Hepatocyte (in vitro differentiated cells): ENCODE measurements at regions not wholly inside any gene's neighbourhood (a gene's known extent, or its start where the extent isn't known, plus 50 kb on each side); places are given as distances from the start of the nearest gene placed in this dataset.

Experiments
- CTCF ChIP-seq: fragments of 200-600 bp; sonication (generic); IDR thresholded peaks from 2 replicates; pipeline ENCODE4 v1.5.1; 2016; ENCODE audit warnings: antibody characterized with exemption, mild to moderate bottlenecking; ENCODE audit not compliant: poor library complexity
- EZH2 ChIP-seq: fragments of 200-600 bp; sonication (generic); IDR thresholded peaks from 2 replicates; pipeline ENCODE4 v1.6.1; 2016; ENCODE audit warnings: antibody characterized with exemption, mild to moderate bottlenecking, borderline replicate concordance

- TF ChIP-seq CTCF = no peak
- TF ChIP-seq EZH2 = no peak
Measured at GRCh38 chrX:40483502-40483901, 97.3 kb upstream of the ATP6AP2 start.
